GM12873 (cell line): ENCODE measurements at regions not wholly inside any gene's neighbourhood (a gene's known extent, or its start where the extent isn't known, plus 50 kb on each side); places are given as distances from the start of the nearest gene placed in this dataset.

ENCODE experiments used
- CTCF ChIP-seq: IDR thresholded peaks from 2 replicates; pipeline ENCODE4 v1.5.1; 2012; ENCODE audit warnings: low read depth, mild to moderate bottlenecking, moderate library complexity, low read length, control low read depth; ENCODE audit not compliant: insufficient read depth; ENCODE audit errors: missing control alignments

GRCh38 chrX:34999702-35000101 is 57.1 kb downstream of the FAM47B start:
- no peak for TF ChIP-seq CTCF

- TF ChIP-seq CTCF = no peak
Observed at GRCh38 chrX:35006361-35006760, 63.8 kb downstream of the FAM47B start.

- no peak for TF ChIP-seq CTCF
Observed at GRCh38 chrX:35015621-35016020, 73.0 kb downstream of the FAM47B start.

- TF ChIP-seq CTCF = no peak
Observed at GRCh38 chrX:35016051-35016450, 73.5 kb downstream of the FAM47B start.

- TF ChIP-seq CTCF = no peak
Observed at GRCh38 chrX:35017284-35017683, 74.7 kb downstream of the FAM47B start.

- TF ChIP-seq CTCF = no peak
Observed at GRCh38 chrX:35023683-35024082, 81.1 kb downstream of the FAM47B start.

GRCh38 chrX:35025820-35026219 is 83.2 kb downstream of the FAM47B start:
- no peak for TF ChIP-seq CTCF
